ENCODE measurements at regions not wholly inside any gene's neighbourhood (a gene's known extent, or its start where the extent isn't known, plus 50 kb on each side); places are given as distances from the start of the nearest gene placed in this dataset.

DNA sequence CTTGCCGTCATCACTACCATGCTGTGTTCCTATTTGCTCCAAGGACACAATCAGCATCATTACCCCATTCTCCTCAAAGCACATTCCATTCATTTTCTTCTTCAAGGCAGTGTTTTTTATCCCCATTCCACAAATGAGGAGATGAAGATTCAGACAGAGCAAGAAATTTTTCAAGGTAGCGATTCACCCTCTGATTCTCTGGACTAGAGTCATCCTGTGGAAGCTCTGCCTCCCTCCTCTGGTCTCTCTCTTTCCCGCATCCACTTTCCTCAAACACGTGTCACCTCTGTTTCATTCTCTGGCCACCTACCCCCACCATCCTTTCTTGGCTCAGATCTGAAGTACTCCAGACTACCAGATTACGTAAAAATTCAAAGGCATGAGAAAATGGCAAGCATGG is 297.9 kb downstream of the SOX11 start:
- peak; percentile 1 for DNase-seq (ENCODE audit: low spot score)

DNA sequence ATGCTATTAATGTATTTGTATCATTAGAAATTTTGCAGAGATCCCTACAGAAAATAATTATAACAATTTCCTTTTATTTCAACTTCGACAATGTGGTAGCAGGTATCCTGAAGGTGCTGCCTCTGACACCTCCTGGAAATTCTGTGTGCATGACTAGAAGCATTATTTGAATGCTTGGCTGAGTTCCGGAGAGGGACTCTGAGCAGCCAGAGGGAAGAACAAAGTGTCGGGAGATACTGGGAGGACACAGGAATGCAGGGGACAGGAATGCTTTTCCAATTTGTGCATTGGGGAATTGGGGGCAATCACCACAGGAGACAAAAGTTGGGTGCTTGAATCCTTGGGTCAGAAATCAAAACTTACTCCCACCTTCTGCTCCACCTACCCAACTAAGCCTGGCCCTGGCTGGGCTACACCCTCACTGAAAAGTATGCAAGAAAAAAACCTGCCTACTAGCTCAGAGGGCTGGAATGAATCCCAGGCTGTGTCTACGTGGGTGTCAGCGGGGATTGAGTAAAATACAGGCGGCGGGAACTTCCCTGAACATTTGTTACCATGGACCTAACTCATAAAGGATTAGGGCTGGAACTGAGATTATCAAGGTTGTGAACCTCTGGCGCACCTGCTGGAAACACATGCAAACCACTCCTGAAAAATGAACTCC is 299.3 kb downstream of the SOX11 start:
- DNase-seq (ENCODE audit: low spot score), result peak; percentile 66

GRCh38 chr2:5995832-5996231 is 303.6 kb downstream of the SOX11 start:
- peak; percentile 32 for DNase-seq (ENCODE audit: low spot score)

- no peak for DNase-seq (ENCODE audit: low spot score)
These were observed 316.0 kb downstream of the SOX11 start for GRCh38 chr2:6008186-6008585.

DNA sequence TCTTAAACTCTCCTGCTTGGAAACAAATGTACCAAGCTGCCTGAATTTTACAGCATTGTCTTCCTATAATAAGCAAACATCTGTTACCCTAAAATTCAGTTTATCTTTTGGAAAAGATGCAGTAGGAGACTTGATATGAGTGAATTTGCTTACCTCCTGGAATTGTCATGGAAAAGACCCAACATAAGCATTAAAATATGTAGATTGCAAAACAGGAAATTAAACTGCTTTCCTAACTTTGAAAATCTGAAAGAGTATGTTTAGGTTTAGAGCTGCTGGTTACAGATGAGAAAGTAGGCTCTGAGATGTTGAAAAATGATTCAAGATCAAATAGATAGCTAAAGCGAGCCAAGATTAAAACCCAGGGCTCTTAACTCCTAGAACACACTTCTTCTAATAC is 316.5 kb downstream of the SOX11 start:
- DNase-seq (ENCODE audit: low spot score), result no peak

GRCh38 chr2:6010163-6010562 is 318.0 kb downstream of the SOX11 start:
- no peak for DNase-seq (ENCODE audit: low spot score)

GRCh38 chr2:6011921-6012320 is 319.7 kb downstream of the SOX11 start:
- no peak for DNase-seq (ENCODE audit: low spot score)

DNA sequence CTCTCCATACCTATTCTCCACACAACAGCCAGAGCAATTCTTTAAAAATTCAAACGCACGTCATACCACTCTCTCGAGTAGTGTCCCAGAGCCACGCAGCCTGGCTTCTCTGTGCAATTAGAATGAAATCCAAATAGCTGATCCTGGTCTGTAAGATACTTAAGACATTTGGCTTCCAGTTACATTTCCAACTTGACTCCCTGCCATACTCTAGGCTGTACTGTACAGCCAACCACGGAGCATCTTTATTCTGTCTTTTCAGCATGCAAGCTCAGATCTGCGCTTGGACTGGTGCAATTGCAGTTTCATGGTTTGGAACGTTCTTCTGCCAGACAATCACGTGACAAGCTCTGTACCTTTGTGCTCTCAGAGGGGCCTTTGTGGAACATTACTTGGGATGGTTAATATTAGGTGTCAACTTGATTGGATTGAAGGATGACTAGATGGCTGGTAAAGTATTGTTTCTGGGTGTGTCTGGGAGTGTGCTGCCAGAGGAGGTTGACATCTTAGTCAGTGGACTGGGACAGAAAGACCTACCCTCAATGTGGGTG is 325.6 kb downstream of the SOX11 start:
- DNase-seq (ENCODE audit: low spot score), result no peak

DNA sequence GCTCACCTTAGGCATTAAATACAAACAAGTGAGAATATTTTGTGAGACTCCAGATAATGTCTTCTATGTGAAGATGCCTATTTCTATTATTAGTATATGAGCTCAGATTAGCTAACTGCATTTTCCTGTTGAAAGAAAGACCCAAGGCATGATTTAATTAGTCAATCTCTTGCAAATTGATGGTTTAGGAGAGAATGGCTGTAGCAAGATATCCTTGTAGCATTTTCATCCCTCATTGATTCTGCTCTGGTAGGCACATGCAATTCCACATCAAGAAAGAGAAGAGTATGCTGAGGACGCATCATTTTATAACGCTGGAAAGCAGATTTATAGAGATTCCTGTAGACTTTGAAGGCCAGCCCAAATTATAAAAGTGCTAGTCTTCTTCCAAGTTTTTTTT is 332.0 kb downstream of the SOX11 start:
- DNase-seq (ENCODE audit: low spot score), result no peak

DNA sequence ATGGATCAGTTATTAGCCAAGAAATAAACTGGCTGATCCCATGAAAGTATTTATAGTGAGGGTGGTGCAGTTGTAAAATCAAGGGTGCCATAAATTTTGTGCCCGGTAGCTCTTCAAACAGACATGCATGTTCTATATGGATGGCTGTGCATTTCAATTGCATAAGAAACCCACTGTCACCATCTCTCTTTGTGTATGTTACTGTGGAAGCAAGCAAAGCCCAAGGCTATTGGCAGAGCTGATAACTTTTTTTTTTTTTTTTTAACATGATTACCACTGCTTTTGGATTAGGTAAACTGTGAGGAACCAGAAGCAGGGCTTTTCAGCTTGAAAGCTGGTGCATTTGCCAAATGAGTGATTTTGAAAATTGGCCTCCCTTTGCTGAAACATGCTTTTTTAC is 332.6 kb downstream of the SOX11 start:
- DNase-seq (ENCODE audit: low spot score), result no peak

GRCh38 chr2:6025391-6025790 is 333.2 kb downstream of the SOX11 start:
- DNase-seq (ENCODE audit: low spot score), result no peak

- no peak for DNase-seq (ENCODE audit: low spot score)
These were observed 334.9 kb downstream of the SOX11 start for GRCh38 chr2:6027066-6027465.

DNA sequence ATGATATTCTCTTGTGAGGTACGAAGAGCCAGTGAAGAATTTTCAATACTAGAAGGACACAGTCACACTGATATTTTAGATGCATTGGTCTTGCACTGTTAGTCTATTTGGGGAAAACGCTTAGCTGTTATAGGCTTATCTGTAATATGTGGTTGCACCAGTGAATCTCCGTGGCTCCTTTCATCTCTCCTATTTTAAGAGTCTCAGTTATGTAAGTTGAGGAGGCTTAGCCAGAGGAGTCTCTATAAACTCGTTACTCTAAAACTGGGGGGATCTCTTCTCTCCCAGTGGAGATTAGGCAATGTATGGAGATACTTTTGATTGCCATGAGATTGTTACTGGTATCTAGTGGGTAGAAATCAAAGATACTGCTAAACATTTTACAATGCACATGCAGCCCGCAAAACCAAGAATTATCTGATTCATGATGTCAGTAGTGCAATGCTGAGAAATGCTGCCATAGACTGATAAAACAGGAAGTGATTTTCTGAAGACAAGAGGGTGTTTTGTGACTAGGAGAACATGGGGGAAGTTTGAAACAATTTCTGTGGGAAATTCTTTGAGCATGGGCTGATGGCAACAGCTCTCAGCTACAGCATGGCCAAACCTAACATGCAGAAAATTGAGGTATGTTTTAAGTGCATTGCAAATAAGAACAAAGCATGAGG is 339.1 kb downstream of the SOX11 start:
- no peak for DNase-seq (ENCODE audit: low spot score)

GRCh38 chr2:6036211-6036610 is 344.0 kb downstream of the SOX11 start:
- no peak for DNase-seq (ENCODE audit: low spot score)

DNA sequence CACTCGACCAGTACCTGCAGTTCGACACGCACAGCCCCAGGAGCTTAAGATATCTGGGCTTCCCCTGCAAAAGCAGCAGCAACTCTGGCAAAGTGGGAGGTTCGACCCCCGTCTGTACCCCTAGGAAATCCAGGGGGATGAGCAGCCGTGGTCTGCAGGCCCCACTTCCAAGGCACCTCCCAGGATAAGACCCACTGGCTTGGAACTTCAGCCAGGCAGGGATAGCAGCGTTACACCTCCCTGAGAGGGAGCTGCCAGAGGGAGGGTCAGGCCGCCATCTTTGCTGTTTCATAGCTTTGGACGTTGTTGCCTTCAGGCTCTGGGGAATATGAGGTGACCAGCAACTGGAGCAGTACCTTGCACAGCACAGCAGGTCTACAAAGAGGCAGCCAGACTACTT is 351.1 kb downstream of the SOX11 start:
- DNase-seq (ENCODE audit: low spot score), result no peak

GRCh38 chr2:6052649-6053048 is 360.5 kb downstream of the SOX11 start:
- no peak for DNase-seq (ENCODE audit: low spot score)

DNA sequence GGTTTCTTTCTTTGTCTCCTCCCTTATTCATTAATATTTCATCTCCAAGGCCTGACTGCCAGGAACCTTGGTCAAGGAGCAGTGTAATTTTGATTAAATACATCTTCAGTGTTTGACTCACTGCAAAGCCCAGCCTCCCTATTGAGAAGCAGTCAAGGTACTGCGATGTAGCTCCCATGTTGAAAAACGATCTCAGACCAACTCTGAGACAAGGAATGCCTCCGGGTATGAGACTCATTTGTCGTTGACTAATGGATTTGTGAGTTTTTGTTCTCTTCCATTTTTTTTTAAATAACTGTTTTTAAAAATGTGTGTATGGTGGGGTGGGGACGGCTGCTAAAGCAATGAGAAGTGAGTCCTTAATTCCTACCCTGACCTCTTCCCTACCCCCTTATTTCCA is 361.6 kb downstream of the SOX11 start:
- DNase-seq (ENCODE audit: low spot score), result no peak

GRCh38 chr2:6054161-6054671 is 362.0 kb downstream of the SOX11 start:
- DNase-seq (ENCODE audit: low spot score), result no peak

- DNase-seq (ENCODE audit: low spot score), result no peak
These were observed 368.9 kb downstream of the SOX11 start for GRCh38 chr2:6060992-6061663.

- no peak for DNase-seq (ENCODE audit: low spot score)
These were observed 372.6 kb downstream of the SOX11 start for GRCh38 chr2:6064757-6065156.

DNA sequence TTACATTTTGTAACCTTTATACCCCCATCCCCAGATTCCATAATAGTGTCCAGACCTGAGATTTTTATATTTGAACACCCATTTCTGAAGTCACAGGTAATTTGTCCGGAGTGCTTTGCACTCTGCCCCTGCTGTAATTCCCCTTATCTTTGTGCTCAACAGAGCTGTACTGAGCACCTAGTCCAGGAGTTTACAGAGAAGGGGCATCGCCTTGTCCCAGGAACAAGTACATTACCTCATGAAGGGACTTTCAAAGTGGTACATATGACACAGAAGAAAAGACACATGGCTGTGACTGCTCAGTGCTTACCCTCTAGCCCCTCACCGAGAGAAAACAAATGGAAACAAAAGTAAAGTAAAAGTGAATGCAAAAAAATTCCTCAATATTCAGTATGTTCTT is 373.5 kb downstream of the SOX11 start:
- DNase-seq (ENCODE audit: low spot score), result no peak

- no peak for DNase-seq (ENCODE audit: low spot score)
These were observed 374.9 kb downstream of the SOX11 start for GRCh38 chr2:6067089-6067488.

- DNase-seq (ENCODE audit: low spot score), result no peak
These were observed 375.6 kb downstream of the SOX11 start for GRCh38 chr2:6067806-6068205.

All from kidney tubule cell (primary cell).